ENCODE measurements at regions not wholly inside any gene's neighbourhood (a gene's known extent, or its start where the extent isn't known, plus 50 kb on each side); places are given as distances from the start of the nearest gene placed in this dataset.
A peak's percentile ranks its signal among the peaks of the same experiment; 100 is the strongest.

- H3K36me3 ChIP-seq (ENCODE audit: insufficient read depth, low read length) = no peaks in the 10 kb centered on the region
- ChIA-PET POLR2A (interaction anchor here (0.7 kb wide), 1 partner anchor 1304 kb away, joined by 3 read pairs; no protein-coding TSS in a partner anchor), CTCF (interaction anchor here (1.0 to 2.4 kb wide), 3 partner anchors 10 to 1286 kb away, joined by 4 to 5 read pairs (median 5); no protein-coding TSS in a partner anchor)
- peaks cover 59 to 98% of the 10 kb centered on the region in 2 experiments for H3K27me3 ChIP-seq (ENCODE audit: control insufficient read depth in 1 of 2, insufficient read depth in 2 of 2, low read length in 2 of 2)
- H3K27ac ChIP-seq (ENCODE audit: low read depth in 1 of 2, low read length in 2 of 2) = no peak overlapping the region
- Mint-ChIP-seq H3K9me3 (peaks cover 12% of the 10 kb centered on the region), H3K27me3 (peaks cover 50% of the 10 kb centered on the region), H3K27ac (no peak overlapping the region), H3K4me3 (no peak overlapping the region), H3K36me3 (ENCODE audit: low read depth) (peaks cover 19% of the 10 kb centered on the region), H3K4me1 (ENCODE audit: low read depth) (peaks cover 21% of the 10 kb centered on the region)
- H3K9me3 ChIP-seq (ENCODE audit: control insufficient read depth in 1 of 2, insufficient read depth in 1 of 2, low read length in 2 of 2) = peaks cover 20 to 34% of the 10 kb centered on the region in 2 experiments
- peaks cover 11% of the 10 kb centered on the region for H3K4me1 ChIP-seq (ENCODE audit: insufficient read depth, low read length)
- TF ChIP-seq CTCF (IDR thresholded peaks at IDR 0.05) = no peak
- ATAC-seq (ENCODE audit: poor library complexity) = no peak
- no peak overlapping the region for H3K4me3 ChIP-seq (ENCODE audit: low read length)
- DNase-seq = no peak
- intact Hi-C loops (cut with DNase I, micrococcal nuclease) = loop anchor here in 1 of 2 experiments (10.0 kb wide), 2 partner anchors 740 to 1000 kb away; partner anchors contain the start of genes CYCS and SKAP2
These were observed 287.5 kb upstream of the NFE2L3 start for GRCh38 chr7:25864511-25864910.

GRCh38 chr7:25864943-25865751 lies 286.9 kb upstream of the NFE2L3 start:
- no peak for TF ChIP-seq CTCF (IDR thresholded peaks at IDR 0.05)
- peaks cover 11% of the 10 kb centered on the region for H3K4me1 ChIP-seq (ENCODE audit: insufficient read depth, low read length)
- ChIA-PET POLR2A (interaction anchor here (0.7 kb wide), 1 partner anchor 1303 kb away, joined by 3 read pairs; no protein-coding TSS in a partner anchor), CTCF (interaction anchor here (1.0 to 2.4 kb wide), 3 partner anchors 11 to 1285 kb away, joined by 4 to 5 read pairs (median 5); no protein-coding TSS in a partner anchor)
- peaks cover 56% of the 10 kb centered on the region for H3K27me3 Mint-ChIP-seq
- H3K4me1 Mint-ChIP-seq (ENCODE audit: low read depth) = peaks cover 17% of the 10 kb centered on the region
- peak overlapping the region; percentile 15 for H3K27ac Mint-ChIP-seq
- no peak overlapping the region for H3K4me3 Mint-ChIP-seq
- H3K36me3 Mint-ChIP-seq (ENCODE audit: low read depth) = peaks cover 15% of the 10 kb centered on the region
- H3K27me3 ChIP-seq (ENCODE audit: control insufficient read depth in 1 of 2, insufficient read depth in 2 of 2, low read length in 2 of 2) = peaks cover 57 to 92% of the 10 kb centered on the region in 2 experiments
- peaks cover 7% of the 10 kb centered on the region for H3K9me3 Mint-ChIP-seq
- DNase-seq (no peak), ATAC-seq (ENCODE audit: poor library complexity) (no peak)
- no peak overlapping the region for H3K27ac ChIP-seq (ENCODE audit: low read depth in 1 of 2, low read length in 2 of 2)
- intact Hi-C loops (cut with DNase I, micrococcal nuclease) = loop anchor here in 1 of 2 experiments (10.0 kb wide), 2 partner anchors 740 to 1000 kb away; partner anchors contain the start of genes CYCS and SKAP2
- no peak overlapping the region for H3K4me3 ChIP-seq (ENCODE audit: low read length)
- H3K9me3 ChIP-seq (ENCODE audit: control insufficient read depth in 1 of 2, insufficient read depth in 1 of 2, low read length in 2 of 2) = peaks cover 18 to 28% of the 10 kb centered on the region in 2 experiments
- no peaks in the 10 kb centered on the region for H3K36me3 ChIP-seq (ENCODE audit: insufficient read depth, low read length)

DNA sequence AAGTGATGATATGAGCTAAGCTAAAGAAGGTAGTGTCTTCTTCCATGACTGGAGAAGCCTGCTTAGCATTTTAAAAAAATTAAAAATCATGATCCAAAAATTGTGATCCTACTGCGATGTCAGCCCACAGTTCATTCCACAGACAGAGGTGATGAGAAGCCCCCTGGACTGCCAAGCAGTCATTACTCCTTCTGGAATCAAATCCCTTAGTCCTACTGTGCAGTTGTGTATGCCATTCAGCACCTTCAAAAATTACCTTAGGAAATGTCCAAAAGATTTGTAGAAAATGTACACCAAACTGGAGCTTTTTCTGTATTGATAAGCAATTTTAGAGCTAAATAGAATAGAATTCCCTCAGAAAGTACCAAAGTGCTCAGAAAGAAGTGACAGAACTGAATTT lies 283.5 kb upstream of the NFE2L3 start:
- DNase-seq (no peak), ATAC-seq (ENCODE audit: poor library complexity) (no peak)
- Histone ChIP-seq H3K36me3 (ENCODE audit: insufficient read depth, low read length) (no peaks in the 10 kb centered on the region), H3K27me3 (ENCODE audit: control insufficient read depth in 1 of 2, insufficient read depth in 2 of 2, low read length in 2 of 2) (peaks cover 33 to 75% of the 10 kb centered on the region in 2 experiments), H3K9me3 (ENCODE audit: control insufficient read depth in 1 of 2, insufficient read depth in 1 of 2, low read length in 2 of 2) (no peaks in the 10 kb centered on the region), H3K27ac (ENCODE audit: low read depth in 1 of 2, low read length in 2 of 2) (no peak overlapping the region), H3K4me3 (ENCODE audit: low read length) (no peak overlapping the region), H3K4me1 (ENCODE audit: insufficient read depth, low read length) (no peaks in the 10 kb centered on the region)
- ChIA-PET CTCF (interaction anchor here (0.7 to 2.2 kb wide), 4 partner anchors 17 to 1311 kb away, joined by 3 to 6 read pairs (median 4); no protein-coding TSS in a partner anchor), POLR2A (no interaction called here)
- intact Hi-C loops (cut with DNase I, micrococcal nuclease) = loop anchor here in 1 of 2 experiments (10.0 kb wide), 2 partner anchors 744 to 996 kb away; partner anchors contain the start of genes CYCS and SKAP2
- no peak overlapping the region for H3K27ac Mint-ChIP-seq
- TF ChIP-seq CTCF (IDR thresholded peaks at IDR 0.05) = no peak
- H3K27me3 Mint-ChIP-seq = peaks cover 86% of the 10 kb centered on the region
- no peaks in the 10 kb centered on the region for H3K4me1 Mint-ChIP-seq (ENCODE audit: low read depth)
- H3K4me3 Mint-ChIP-seq = no peak overlapping the region
- H3K36me3 Mint-ChIP-seq (ENCODE audit: low read depth) = no peaks in the 10 kb centered on the region
- H3K9me3 Mint-ChIP-seq = no peaks in the 10 kb centered on the region
